ENCODE measurements at regions not wholly inside any gene's neighbourhood (a gene's known extent, or its start where the extent isn't known, plus 50 kb on each side); places are given as distances from the start of the nearest gene placed in this dataset.

DNA sequence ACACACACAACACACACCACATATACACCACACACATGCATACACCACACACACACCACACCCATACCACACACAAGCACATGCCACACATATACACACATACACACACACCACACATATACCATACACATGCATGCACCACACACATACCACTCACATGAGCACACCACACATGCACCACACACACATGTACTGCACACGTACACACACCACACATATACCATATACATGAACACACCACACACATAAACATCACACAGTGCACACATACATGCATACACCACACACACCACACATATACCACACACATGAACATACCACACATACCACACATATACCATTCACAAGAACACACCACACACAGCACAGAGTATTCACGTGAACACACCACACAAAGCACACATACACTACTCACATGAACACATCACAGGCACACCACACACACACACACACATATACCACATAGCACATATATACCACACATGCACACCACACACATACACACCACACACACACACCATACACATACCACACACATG, 219.9 kb upstream of the RAB6C start (continued):
- TF ChIP-seq ZNF597 (CRISPR knock-in tag; IDR thresholded peaks at IDR 0.05) (no peak), FOXP1 (IDR thresholded peaks at IDR 0.05) (peak; percentile 21), FOXP1 (CRISPR knock-in tag; IDR thresholded peaks at IDR 0.05) (no peak), TRIM24 (CRISPR knock-in tag; IDR thresholded peaks at IDR 0.05) (no peak), HNF1B (CRISPR knock-in tag; IDR thresholded peaks at IDR 0.05) (no peak), ZNF33A (CRISPR knock-in tag; IDR thresholded peaks at IDR 0.05; ENCODE audit: borderline replicate concordance) (no peak)
- TF ChIP-seq, protein P1, sequence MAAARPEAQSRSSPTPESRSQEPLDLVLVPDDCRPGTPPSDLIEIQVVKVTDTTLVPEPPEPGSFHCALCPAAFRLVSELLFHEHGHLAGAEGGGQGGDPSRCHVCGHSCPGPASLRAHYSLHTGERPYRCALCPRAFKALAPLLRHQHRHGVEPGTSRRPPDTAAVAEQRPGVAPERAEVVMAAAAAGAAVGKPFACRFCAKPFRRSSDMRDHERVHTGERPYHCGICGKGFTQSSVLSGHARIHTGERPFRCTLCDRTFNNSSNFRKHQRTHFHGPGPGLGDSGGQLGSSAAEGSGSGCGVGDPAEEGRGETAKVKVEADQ (CRISPR knock-in tag; IDR thresholded peaks at IDR 0.05; ENCODE audit: borderline replicate concordance) = no peak
- TF ChIP-seq, protein P2, sequence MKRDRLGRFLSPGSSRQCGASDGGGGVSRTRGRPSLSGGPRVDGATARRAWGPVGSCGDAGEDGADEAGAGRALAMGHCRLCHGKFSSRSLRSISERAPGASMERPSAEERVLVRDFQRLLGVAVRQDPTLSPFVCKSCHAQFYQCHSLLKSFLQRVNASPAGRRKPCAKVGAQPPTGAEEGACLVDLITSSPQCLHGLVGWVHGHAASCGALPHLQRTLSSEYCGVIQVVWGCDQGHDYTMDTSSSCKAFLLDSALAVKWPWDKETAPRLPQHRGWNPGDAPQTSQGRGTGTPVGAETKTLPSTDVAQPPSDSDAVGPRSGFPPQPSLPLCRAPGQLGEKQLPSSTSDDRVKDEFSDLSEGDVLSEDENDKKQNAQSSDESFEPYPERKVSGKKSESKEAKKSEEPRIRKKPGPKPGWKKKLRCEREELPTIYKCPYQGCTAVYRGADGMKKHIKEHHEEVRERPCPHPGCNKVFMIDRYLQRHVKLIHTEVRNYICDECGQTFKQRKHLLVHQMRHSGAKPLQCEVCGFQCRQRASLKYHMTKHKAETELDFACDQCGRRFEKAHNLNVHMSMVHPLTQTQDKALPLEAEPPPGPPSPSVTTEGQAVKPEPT (CRISPR knock-in tag; IDR thresholded peaks at IDR 0.05; ENCODE audit: low read depth) = no peak
